CD4-positive, CD25-positive, alpha-beta regulatory T cell (primary cell): ENCODE measurements at regions not wholly inside any gene's neighbourhood (a gene's known extent, or its start where the extent isn't known, plus 50 kb on each side); places are given as distances from the start of the nearest gene placed in this dataset.

Source experiments
- ATAC-seq, 2 donors: fragments of 150-1000 bp; cut with Tn5 transposase; one replicate each; pipeline ENCODE4 v1.10.0; 2021; ENCODE audit warnings: low read depth in 2 of 2, moderate number of reproducible peaks in 2 of 2, moderate library complexity in 1 of 2
- DNase-seq, 3 donors: peaks; one replicate each; pipeline versions ENCODE4 v3.0.0 to v3.0.0-alpha.2; 2012 to 2022; ENCODE audit warnings: mixed read lengths in 1 of 3
- H3K27ac ChIP-seq: one replicate; pipeline ENCODE4 v1.7.0; 2013; ENCODE audit warnings: mild to moderate bottlenecking, low read length; ENCODE audit not compliant: insufficient read depth, poor library complexity, severe bottlenecking
- H3K27me3 ChIP-seq: one replicate; pipeline ENCODE4 v1.7.0; 2013; ENCODE audit warnings: low read length; ENCODE audit not compliant: control insufficient read depth, insufficient read depth
- H3K36me3 ChIP-seq: one replicate; pipeline ENCODE4 v1.7.0; 2013; ENCODE audit warnings: mild to moderate bottlenecking, low read length, moderate library complexity; ENCODE audit not compliant: control insufficient read depth, insufficient read depth
- H3K4me1 ChIP-seq: 2 replicates; pipeline ENCODE4 v1.7.0; 2013; ENCODE audit warnings: mild to moderate bottlenecking, low read length; ENCODE audit not compliant: insufficient read depth, control insufficient read depth, poor library complexity, severe bottlenecking
- H3K4me3 ChIP-seq: one replicate; pipeline ENCODE4 v1.7.0; 2013; ENCODE audit warnings: low read depth, mild to moderate bottlenecking, low read length, moderate library complexity
- H3K9me3 ChIP-seq, 2 experiments: 1 replicate in 1 of 2; 2 replicates in 1 of 2; pipeline ENCODE4 v1.7.0; 2013; ENCODE audit warnings: low read length in 2 of 2, mild to moderate bottlenecking in 1 of 2, moderate library complexity in 1 of 2; ENCODE audit not compliant: control insufficient read depth in 2 of 2
- H3K27ac Mint-ChIP-seq, 3 donors: one replicate each; pipeline ENCODE4 v1.8.0; 2020 to 2022; ENCODE audit warnings: mild to moderate bottlenecking in 3 of 3, mixed read lengths in 3 of 3, moderate library complexity in 2 of 3
- H3K27me3 Mint-ChIP-seq: one replicate; pipeline ENCODE4 v1.8.0; 2022; ENCODE audit warnings: mild to moderate bottlenecking, mixed read lengths
- H3K36me3 Mint-ChIP-seq: one replicate; pipeline ENCODE4 v1.8.0; 2020; ENCODE audit warnings: mixed read lengths
- H3K4me1 Mint-ChIP-seq, 4 donors: one replicate each; pipeline ENCODE4 v1.8.0; 2020 to 2022; ENCODE audit warnings: mixed read lengths in 4 of 4, mild to moderate bottlenecking in 1 of 4
- H3K4me3 Mint-ChIP-seq, 4 donors: one replicate each; pipeline ENCODE4 v1.8.0; 2020 to 2022; ENCODE audit warnings: mild to moderate bottlenecking in 4 of 4, mixed read lengths in 4 of 4, moderate library complexity in 3 of 4
- H3K9me3 Mint-ChIP-seq, 7 donors: one replicate each; pipeline ENCODE4 v1.8.0; 2020 to 2022; ENCODE audit warnings: mixed read lengths in 7 of 7, mild to moderate bottlenecking in 3 of 7, moderate library complexity in 2 of 7

- no peaks in the 10 kb centered on the region for H3K36me3 ChIP-seq
- no peak overlapping the region for H3K27ac Mint-ChIP-seq
- H3K4me1 Mint-ChIP-seq, result no peaks in the 10 kb centered on the region
- H3K4me1 ChIP-seq, result no peaks in the 10 kb centered on the region
- H3K9me3 Mint-ChIP-seq, result peaks cover 0 to 9% (median 3%) of the 10 kb centered on the region in 7 donors
- no peaks in the 10 kb centered on the region for H3K27me3 ChIP-seq
- H3K4me3 Mint-ChIP-seq, result no peak overlapping the region
- H3K9me3 ChIP-seq, result no peaks in the 10 kb centered on the region
- H3K36me3 Mint-ChIP-seq, result no peaks in the 10 kb centered on the region
- no peak overlapping the region for H3K27ac ChIP-seq
- no peak for ATAC-seq
- DNase-seq, result no peak
- H3K4me3 ChIP-seq, result no peak overlapping the region
- H3K27me3 Mint-ChIP-seq, result peaks cover 5% of the 10 kb centered on the region
These were observed 367.4 kb downstream of the PSAT1 start for GRCh38 chr9:78664370-78664769.

GRCh38 chr9:78666818-78667414 lies 370.0 kb downstream of the PSAT1 start:
- Mint-ChIP-seq H3K27ac (no peak overlapping the region), H3K36me3 (no peaks in the 10 kb centered on the region), H3K4me1 (no peaks in the 10 kb centered on the region), H3K4me3 (no peak overlapping the region), H3K9me3 (peaks cover 0 to 8% (median 4%) of the 10 kb centered on the region in 7 donors), H3K27me3 (peaks cover 4% of the 10 kb centered on the region)
- H3K36me3 ChIP-seq, result no peaks in the 10 kb centered on the region
- ATAC-seq (no peak), DNase-seq (no peak)
- H3K27me3 ChIP-seq, result no peaks in the 10 kb centered on the region
- no peak overlapping the region for H3K27ac ChIP-seq
- H3K4me3 ChIP-seq, result no peak overlapping the region
- no peaks in the 10 kb centered on the region for H3K9me3 ChIP-seq
- no peaks in the 10 kb centered on the region for H3K4me1 ChIP-seq

GRCh38 chr9:78668148-78668832 lies 371.4 kb downstream of the PSAT1 start:
- DNase-seq (no peak), ATAC-seq (no peak)
- Mint-ChIP-seq H3K4me1 (no peaks in the 10 kb centered on the region), H3K4me3 (no peak overlapping the region), H3K27me3 (peaks cover 4% of the 10 kb centered on the region), H3K36me3 (no peaks in the 10 kb centered on the region), H3K27ac (no peak overlapping the region), H3K9me3 (peaks cover 0 to 11% (median 4%) of the 10 kb centered on the region in 7 donors)
- no peaks in the 10 kb centered on the region for H3K27me3 ChIP-seq
- no peaks in the 10 kb centered on the region for H3K36me3 ChIP-seq
- no peak overlapping the region for H3K4me3 ChIP-seq
- no peaks in the 10 kb centered on the region for H3K9me3 ChIP-seq
- H3K4me1 ChIP-seq, result no peaks in the 10 kb centered on the region
- no peak overlapping the region for H3K27ac ChIP-seq

GRCh38 chr9:78669591-78669990 lies 372.7 kb downstream of the PSAT1 start:
- H3K27me3 Mint-ChIP-seq, result peaks cover 4% of the 10 kb centered on the region
- Histone ChIP-seq H3K36me3 (no peaks in the 10 kb centered on the region), H3K27me3 (no peaks in the 10 kb centered on the region), H3K4me3 (no peak overlapping the region), H3K4me1 (no peaks in the 10 kb centered on the region), H3K9me3 (no peaks in the 10 kb centered on the region), H3K27ac (no peak overlapping the region)
- DNase-seq (no peak), ATAC-seq (no peak)
- H3K9me3 Mint-ChIP-seq, result peaks cover 0 to 11% (median 4%) of the 10 kb centered on the region in 7 donors
- no peaks in the 10 kb centered on the region for H3K4me1 Mint-ChIP-seq
- H3K4me3 Mint-ChIP-seq, result no peak overlapping the region
- no peak overlapping the region for H3K27ac Mint-ChIP-seq
- H3K36me3 Mint-ChIP-seq, result no peaks in the 10 kb centered on the region

GRCh38 chr9:78671785-78672184 lies 374.9 kb downstream of the PSAT1 start:
- no peaks in the 10 kb centered on the region for H3K27me3 ChIP-seq
- ATAC-seq, result no peak
- no peak overlapping the region for H3K4me3 Mint-ChIP-seq

GRCh38 chr9:78674874-78675273 lies 377.9 kb downstream of the PSAT1 start:
- no peak overlapping the region for H3K4me3 Mint-ChIP-seq
- H3K36me3 Mint-ChIP-seq, result no peaks in the 10 kb centered on the region
- H3K27me3 Mint-ChIP-seq, result peaks cover 4% of the 10 kb centered on the region
- H3K4me1 Mint-ChIP-seq, result no peaks in the 10 kb centered on the region
- H3K27ac Mint-ChIP-seq, result no peak overlapping the region
- Histone ChIP-seq H3K4me1 (no peaks in the 10 kb centered on the region), H3K27ac (no peak overlapping the region), H3K4me3 (no peak overlapping the region), H3K36me3 (no peaks in the 10 kb centered on the region), H3K27me3 (no peaks in the 10 kb centered on the region), H3K9me3 (no peaks in the 10 kb centered on the region)
- no peak for ATAC-seq
- H3K9me3 Mint-ChIP-seq, result peaks cover 0 to 3% (median 0%) of the 10 kb centered on the region in 7 donors
- DNase-seq, result no peak

More at GRCh38 chr9:78671785-78672184, 374.9 kb downstream of the PSAT1 start:
- Mint-ChIP-seq H3K27me3 (peaks cover 4% of the 10 kb centered on the region), H3K9me3 (peaks cover 0 to 8% (median 3%) of the 10 kb centered on the region in 7 donors), H3K4me1 (no peaks in the 10 kb centered on the region), H3K36me3 (no peaks in the 10 kb centered on the region), H3K27ac (no peak overlapping the region)
- no peaks in the 10 kb centered on the region for H3K36me3 ChIP-seq
- no peak for DNase-seq
- H3K4me1 ChIP-seq, result no peaks in the 10 kb centered on the region
- no peak overlapping the region for H3K4me3 ChIP-seq
- no peak overlapping the region for H3K27ac ChIP-seq
- H3K9me3 ChIP-seq, result no peaks in the 10 kb centered on the region

GRCh38 chr9:78676009-78676408 lies 379.1 kb downstream of the PSAT1 start:
- Histone ChIP-seq H3K27ac (no peak overlapping the region), H3K4me3 (no peak overlapping the region), H3K36me3 (no peaks in the 10 kb centered on the region), H3K27me3 (no peaks in the 10 kb centered on the region), H3K9me3 (no peaks in the 10 kb centered on the region), H3K4me1 (no peaks in the 10 kb centered on the region)
- Mint-ChIP-seq H3K27ac (no peak overlapping the region), H3K9me3 (peaks cover 0 to 3% (median 0%) of the 10 kb centered on the region in 7 donors), H3K36me3 (no peaks in the 10 kb centered on the region), H3K4me3 (no peak overlapping the region), H3K4me1 (no peaks in the 10 kb centered on the region), H3K27me3 (peaks cover 4% of the 10 kb centered on the region)
- DNase-seq, result no peak
- ATAC-seq, result no peak

GRCh38 chr9:78676623-78677022 lies 379.7 kb downstream of the PSAT1 start:
- H3K9me3 ChIP-seq, result no peaks in the 10 kb centered on the region
- no peak overlapping the region for H3K27ac ChIP-seq
- no peaks in the 10 kb centered on the region for H3K4me1 ChIP-seq
- no peak overlapping the region for H3K4me3 Mint-ChIP-seq
- no peak overlapping the region for H3K27ac Mint-ChIP-seq
- H3K36me3 ChIP-seq, result no peaks in the 10 kb centered on the region
- H3K36me3 Mint-ChIP-seq, result no peaks in the 10 kb centered on the region
- no peaks in the 10 kb centered on the region for H3K27me3 ChIP-seq
- DNase-seq (no peak), ATAC-seq (no peak)
- H3K27me3 Mint-ChIP-seq, result peaks cover under 1% of the 10 kb centered on the region
- H3K4me1 Mint-ChIP-seq, result no peaks in the 10 kb centered on the region
- H3K4me3 ChIP-seq, result no peak overlapping the region
- H3K9me3 Mint-ChIP-seq, result peaks cover 0 to 3% (median 0%) of the 10 kb centered on the region in 7 donors
